ENCODE measurements at regions not wholly inside any gene's neighbourhood (a gene's known extent, or its start where the extent isn't known, plus 50 kb on each side); places are given as distances from the start of the nearest gene placed in this dataset.

- peak; percentile 75 for TF ChIP-seq CTCF (IDR thresholded peaks at IDR 0.05; ENCODE audit: low read depth, low read length, missing control alignments)
- no peak overlapping the region for H3K4me3 ChIP-seq (replicated peaks; ENCODE audit: low read depth, low read length)
- DNase-seq (ENCODE audit: extremely low read depth, low read depth), result no peak
Observed at GRCh38 chr3:157572559-157573270, 69.5 kb upstream of the VEPH1 start.

DNA sequence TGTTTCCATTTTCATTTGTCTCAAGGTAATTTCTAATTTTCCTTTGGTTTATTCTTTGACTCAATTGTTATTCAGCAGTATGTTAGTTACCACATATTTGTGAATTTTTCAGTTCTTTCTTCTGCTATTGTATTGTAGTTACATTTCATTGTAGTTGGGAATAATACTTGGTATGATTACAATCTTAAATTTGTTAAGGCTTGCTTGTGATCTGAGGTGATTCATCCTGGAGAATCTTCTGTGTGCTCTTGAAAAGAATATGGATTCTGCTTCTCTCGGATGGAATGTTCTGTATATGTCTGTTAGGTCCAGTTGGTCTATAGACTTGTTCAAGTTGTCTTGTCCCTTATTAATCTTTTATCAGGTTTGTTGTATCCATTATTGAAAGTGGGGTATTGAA, 63.4 kb upstream of the VEPH1 start:
- TF ChIP-seq CTCF (IDR thresholded peaks at IDR 0.05; ENCODE audit: low read depth, low read length, missing control alignments), result no peak
- DNase-seq (ENCODE audit: extremely low read depth, low read depth), result no peak
- H3K4me3 ChIP-seq (replicated peaks; ENCODE audit: low read depth, low read length), result no peak overlapping the region

DNA sequence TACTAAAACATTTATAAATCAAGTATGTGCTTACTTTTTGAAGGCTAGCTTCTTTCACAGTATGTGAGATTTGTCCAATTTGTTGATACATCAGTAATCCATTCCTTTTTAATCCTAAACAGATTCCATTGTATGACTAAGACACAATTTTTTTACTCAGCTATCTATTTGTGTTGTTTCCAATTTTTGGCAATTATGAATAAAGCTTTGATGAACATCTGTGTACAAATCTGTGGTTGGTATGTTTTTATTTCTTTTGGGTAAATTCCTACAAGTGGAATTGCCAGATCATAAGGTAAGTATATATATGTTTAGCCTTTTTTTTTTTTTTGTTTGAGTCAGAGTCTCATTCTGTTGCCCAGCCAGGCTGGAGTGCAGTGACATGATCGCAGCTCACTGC, 56.2 kb upstream of the VEPH1 start:
- no peak for DNase-seq (ENCODE audit: extremely low read depth, low read depth)
- H3K4me3 ChIP-seq (replicated peaks; ENCODE audit: low read depth, low read length), result no peak overlapping the region
- no peak for TF ChIP-seq CTCF (IDR thresholded peaks at IDR 0.05; ENCODE audit: low read depth, low read length, missing control alignments)
